ENCODE measurements at regions not wholly inside any gene's neighbourhood (a gene's known extent, or its start where the extent isn't known, plus 50 kb on each side); places are given as distances from the start of the nearest gene placed in this dataset.
"Not testable (repeated sequence)": the region's sequence is repeated elsewhere in the genome, so short reads cannot be mapped to it uniquely, and the experiment has no call there.

DNA sequence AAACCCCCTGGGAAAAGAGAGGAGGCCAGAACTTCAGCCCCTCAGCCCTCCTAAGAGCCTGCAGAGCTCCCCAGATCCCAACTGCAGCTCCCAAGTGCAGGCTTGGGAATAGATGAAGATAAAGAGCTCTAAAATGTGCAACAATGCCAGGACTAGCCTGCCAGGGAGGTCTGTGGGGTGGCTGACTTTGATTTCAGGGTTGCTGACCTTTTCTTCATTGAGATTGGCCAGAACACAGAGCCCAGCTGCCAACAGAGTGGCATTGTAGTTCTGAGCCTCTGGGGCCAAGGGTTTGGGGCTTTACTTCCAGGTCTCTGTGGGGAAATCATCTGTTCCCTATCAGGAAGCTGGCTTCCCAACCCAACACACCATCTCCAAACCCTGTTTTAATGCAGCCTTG is 120.6 kb downstream of the COPRS start:
- no peak for DNase-seq (ENCODE audit: low read depth)
- TF ChIP-seq, protein P1, sequence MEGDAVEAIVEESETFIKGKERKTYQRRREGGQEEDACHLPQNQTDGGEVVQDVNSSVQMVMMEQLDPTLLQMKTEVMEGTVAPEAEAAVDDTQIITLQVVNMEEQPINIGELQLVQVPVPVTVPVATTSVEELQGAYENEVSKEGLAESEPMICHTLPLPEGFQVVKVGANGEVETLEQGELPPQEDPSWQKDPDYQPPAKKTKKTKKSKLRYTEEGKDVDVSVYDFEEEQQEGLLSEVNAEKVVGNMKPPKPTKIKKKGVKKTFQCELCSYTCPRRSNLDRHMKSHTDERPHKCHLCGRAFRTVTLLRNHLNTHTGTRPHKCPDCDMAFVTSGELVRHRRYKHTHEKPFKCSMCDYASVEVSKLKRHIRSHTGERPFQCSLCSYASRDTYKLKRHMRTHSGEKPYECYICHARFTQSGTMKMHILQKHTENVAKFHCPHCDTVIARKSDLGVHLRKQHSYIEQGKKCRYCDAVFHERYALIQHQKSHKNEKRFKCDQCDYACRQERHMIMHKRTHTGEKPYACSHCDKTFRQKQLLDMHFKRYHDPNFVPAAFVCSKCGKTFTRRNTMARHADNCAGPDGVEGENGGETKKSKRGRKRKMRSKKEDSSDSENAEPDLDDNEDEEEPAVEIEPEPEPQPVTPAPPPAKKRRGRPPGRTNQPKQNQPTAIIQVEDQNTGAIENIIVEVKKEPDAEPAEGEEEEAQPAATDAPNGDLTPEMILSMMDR (IDR thresholded peaks at IDR 0.05; ENCODE audit: low read depth, low read length, missing control alignments): no peak
- no peak overlapping the region for H3K4me3 ChIP-seq (ENCODE audit: low read depth, low read length)

GRCh38 chr17:31738067-31738466 is 121.0 kb downstream of the COPRS start:
- no peak for DNase-seq (ENCODE audit: low read depth)
- H3K4me3 ChIP-seq (ENCODE audit: low read depth, low read length): no peak overlapping the region
- TF ChIP-seq, protein P1 (IDR thresholded peaks at IDR 0.05; ENCODE audit: low read depth, low read length, missing control alignments): no peak

GRCh38 chr17:31736855-31737625 is 122.0 kb downstream of the COPRS start:
- no peak overlapping the region for H3K4me3 ChIP-seq (ENCODE audit: low read depth, low read length)
- DNase-seq (ENCODE audit: low read depth): no peak
- TF ChIP-seq, protein P1 (IDR thresholded peaks at IDR 0.05; ENCODE audit: low read depth, low read length, missing control alignments): no peak

- H3K4me3 ChIP-seq (ENCODE audit: low read depth, low read length): no peak overlapping the region
- DNase-seq (ENCODE audit: low read depth): no peak
- TF ChIP-seq, protein P1 (IDR thresholded peaks at IDR 0.05; ENCODE audit: low read depth, low read length, missing control alignments): no peak
Measured at GRCh38 chr17:31733326-31733725, 125.7 kb downstream of the COPRS start.

DNA sequence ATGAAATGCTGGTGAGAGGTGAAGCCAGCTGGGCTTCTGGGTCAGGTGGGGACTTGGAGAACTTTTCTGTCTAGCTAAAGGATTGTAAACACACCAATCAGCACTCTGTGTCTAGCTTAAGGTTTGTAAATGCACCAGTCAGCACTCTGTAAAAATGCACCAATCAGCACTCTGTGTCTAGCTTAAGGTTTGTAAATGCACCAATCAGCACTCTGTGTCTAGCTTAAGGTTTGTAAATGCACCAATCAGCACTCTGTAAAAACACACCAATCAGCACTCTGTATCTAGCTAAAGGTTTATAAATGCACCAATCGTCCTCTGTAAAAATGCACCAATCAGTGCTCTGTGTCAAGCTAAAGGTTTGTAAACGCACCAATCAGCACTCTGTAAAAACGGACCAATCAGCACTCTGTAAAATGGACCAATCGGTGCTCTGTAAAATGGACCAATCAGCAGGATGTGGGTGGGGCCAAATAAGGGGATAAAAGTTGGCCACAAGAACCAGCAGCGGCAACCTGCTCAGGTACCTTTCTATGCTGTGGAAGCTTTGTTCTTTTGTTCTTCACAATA is 127.4 kb downstream of the COPRS start:
- not testable (repeated sequence) for DNase-seq (ENCODE audit: low read depth); H3K4me3 ChIP-seq (ENCODE audit: low read depth, low read length)

DNA sequence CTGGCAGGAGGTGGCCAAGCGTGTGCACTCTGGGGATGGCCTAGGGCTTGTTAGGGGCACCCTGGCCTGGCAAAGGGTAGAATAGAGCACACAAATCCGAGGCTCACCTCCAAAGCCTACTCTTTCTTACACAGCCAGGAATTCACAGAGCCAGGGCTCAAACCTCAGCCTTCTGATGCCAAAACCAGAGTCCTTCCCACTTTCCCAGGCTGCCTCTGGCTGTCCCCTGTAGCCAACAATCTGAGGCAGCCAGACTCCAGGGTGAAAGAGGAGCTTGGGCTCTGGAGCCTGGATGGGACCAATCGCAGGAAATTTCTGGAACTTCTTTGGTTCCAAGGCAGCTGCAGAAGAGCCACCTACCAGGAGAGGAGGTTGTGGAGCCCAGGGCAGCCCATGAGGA is 127.9 kb downstream of the COPRS start:
- TF ChIP-seq, protein P1 (IDR thresholded peaks at IDR 0.05; ENCODE audit: low read depth, low read length, missing control alignments): no peak
- no peak overlapping the region for H3K4me3 ChIP-seq (ENCODE audit: low read depth, low read length)
- no peak for DNase-seq (ENCODE audit: low read depth)

GRCh38 chr17:31726980-31727427 is 132.0 kb downstream of the COPRS start:
- no peak for DNase-seq (ENCODE audit: low read depth)
- TF ChIP-seq, protein P1 (IDR thresholded peaks at IDR 0.05; ENCODE audit: low read depth, low read length, missing control alignments): no peak
- H3K4me3 ChIP-seq (ENCODE audit: low read depth, low read length): no peak overlapping the region
